Kidney epithelial cell (primary cell): ENCODE measurements at regions not wholly inside any gene's neighbourhood (a gene's known extent, or its start where the extent isn't known, plus 50 kb on each side); places are given as distances from the start of the nearest gene placed in this dataset.

Experiments
- DNase-seq: peaks from one replicate; pipeline ENCODE4 v3.0.0-alpha.2; 2010; ENCODE audit warnings: low read depth
- H3K27me3 ChIP-seq: 2 replicates; pipeline ENCODE4 v1.6.0; 2011; ENCODE audit warnings: low read length; ENCODE audit not compliant: control insufficient read depth, insufficient read depth
- H3K36me3 ChIP-seq: 2 replicates; pipeline ENCODE4 v1.5.1; 2011; ENCODE audit warnings: low read length; ENCODE audit not compliant: control insufficient read depth, insufficient read depth
- H3K4me3 ChIP-seq: 2 replicates; pipeline ENCODE4 v1.5.1; 2011; ENCODE audit warnings: low read depth, mild to moderate bottlenecking, control low read depth, low read length
- TF ChIP-seq, protein P1 (sequence below): IDR thresholded peaks from 2 replicates; pipeline ENCODE4 v1.5.1; 2011; ENCODE audit warnings: mild to moderate bottlenecking, moderate library complexity, low read length, control low read depth, inconsistent platforms; ENCODE audit not compliant: insufficient read depth, poor library complexity, severe bottlenecking

DNA sequence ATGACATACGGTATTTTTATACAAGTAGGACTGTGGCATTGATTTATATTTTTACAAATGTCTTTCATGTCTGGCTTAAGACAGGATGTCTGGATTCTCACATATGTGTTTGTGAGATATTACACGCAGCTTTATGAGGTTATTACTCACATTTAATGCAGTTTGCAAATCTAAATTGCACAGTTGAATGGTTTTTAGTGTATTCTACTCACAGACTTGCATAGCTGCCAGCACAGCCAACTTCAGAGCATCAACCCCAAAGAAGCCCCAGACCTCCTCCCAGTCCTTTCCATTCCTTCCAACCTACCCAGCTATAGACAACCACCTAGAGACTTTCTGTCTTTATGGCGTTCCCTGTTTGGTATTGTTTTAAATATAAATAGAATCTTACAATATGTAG lies 193.8 kb upstream of the SHH start:
- TF ChIP-seq, protein P1, sequence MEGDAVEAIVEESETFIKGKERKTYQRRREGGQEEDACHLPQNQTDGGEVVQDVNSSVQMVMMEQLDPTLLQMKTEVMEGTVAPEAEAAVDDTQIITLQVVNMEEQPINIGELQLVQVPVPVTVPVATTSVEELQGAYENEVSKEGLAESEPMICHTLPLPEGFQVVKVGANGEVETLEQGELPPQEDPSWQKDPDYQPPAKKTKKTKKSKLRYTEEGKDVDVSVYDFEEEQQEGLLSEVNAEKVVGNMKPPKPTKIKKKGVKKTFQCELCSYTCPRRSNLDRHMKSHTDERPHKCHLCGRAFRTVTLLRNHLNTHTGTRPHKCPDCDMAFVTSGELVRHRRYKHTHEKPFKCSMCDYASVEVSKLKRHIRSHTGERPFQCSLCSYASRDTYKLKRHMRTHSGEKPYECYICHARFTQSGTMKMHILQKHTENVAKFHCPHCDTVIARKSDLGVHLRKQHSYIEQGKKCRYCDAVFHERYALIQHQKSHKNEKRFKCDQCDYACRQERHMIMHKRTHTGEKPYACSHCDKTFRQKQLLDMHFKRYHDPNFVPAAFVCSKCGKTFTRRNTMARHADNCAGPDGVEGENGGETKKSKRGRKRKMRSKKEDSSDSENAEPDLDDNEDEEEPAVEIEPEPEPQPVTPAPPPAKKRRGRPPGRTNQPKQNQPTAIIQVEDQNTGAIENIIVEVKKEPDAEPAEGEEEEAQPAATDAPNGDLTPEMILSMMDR: no peak
- no peak overlapping the region for H3K4me3 ChIP-seq
- H3K27me3 ChIP-seq: no peaks in the 10 kb centered on the region
- no peaks in the 10 kb centered on the region for H3K36me3 ChIP-seq
- DNase-seq: no peak

DNA sequence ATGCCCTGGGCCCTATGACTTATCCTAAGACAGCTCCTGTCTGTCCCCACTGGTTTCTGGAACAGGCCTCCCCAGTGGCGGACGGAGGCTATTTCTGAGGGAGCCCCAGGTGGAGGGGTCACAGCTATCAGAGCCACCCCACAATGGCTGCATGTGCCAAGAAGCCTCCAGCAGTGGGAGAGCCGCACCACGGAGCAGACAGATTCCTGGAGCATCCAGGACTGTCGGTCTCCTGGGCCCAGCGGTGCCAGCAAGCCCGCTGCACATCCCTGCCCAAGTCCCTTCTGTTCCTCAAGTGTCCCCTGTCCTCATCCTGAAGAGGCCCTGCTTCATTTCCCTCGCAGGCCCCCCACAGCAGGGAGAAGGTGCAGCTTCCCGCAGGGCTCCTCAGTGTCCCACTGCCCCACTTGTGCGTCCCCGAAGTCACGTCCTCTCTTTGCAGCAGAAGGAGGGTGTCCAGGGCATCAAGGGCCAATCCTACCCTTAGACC lies 193.0 kb upstream of the SHH start:
- H3K36me3 ChIP-seq: no peaks in the 10 kb centered on the region
- no peaks in the 10 kb centered on the region for H3K27me3 ChIP-seq
- DNase-seq: no peak
- H3K4me3 ChIP-seq: no peak overlapping the region
- TF ChIP-seq, protein P1: no peak

DNA sequence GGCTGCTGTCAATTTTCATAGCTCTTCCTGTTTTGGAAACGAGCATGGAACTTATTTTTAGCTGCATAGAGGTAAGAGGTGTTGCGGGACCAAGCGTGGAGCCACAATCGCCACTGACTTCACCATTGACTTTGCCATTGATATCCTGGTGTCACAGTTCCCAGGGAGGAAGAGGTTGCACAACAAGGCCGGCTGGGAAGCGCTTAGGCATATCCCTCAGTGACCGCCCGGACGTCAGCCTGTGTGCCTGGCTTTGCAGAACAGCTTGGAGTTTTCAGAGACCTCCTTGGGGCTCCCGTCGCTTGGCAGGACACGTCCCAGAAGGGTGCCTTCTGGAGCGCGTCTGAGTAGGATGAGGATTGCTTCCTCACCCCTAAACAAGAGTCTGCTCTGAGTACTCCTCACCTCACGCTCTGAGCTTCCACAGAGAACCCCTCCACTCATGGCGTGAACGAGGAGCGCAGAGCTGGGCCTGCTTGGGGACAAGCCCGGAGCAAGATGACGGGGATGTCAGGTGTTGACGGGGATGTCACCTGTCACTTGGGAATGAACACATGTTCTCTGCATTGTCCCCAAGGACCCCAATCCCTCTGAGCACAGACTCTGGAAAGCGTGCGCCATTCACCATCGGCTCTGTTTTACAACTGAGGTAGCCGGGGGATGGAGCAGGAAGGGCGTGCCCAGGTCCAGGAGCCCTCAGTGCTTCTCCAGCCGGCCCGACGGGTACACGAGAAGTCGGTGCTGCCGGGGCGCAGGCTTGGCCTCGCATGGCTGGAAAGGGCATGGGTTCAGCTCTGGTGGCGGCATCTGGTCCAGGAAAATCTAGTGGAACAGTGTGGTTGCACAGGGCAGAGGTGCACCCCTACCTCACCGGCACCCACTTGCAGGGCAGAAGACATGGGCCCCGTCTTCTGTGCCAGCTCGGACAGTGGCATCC lies 192.3 kb upstream of the SHH start:
- TF ChIP-seq, protein P1: no peak
- Histone ChIP-seq H3K36me3 (no peaks in the 10 kb centered on the region), H3K27me3 (no peaks in the 10 kb centered on the region), H3K4me3 (no peak overlapping the region)
- no peak for DNase-seq

DNA sequence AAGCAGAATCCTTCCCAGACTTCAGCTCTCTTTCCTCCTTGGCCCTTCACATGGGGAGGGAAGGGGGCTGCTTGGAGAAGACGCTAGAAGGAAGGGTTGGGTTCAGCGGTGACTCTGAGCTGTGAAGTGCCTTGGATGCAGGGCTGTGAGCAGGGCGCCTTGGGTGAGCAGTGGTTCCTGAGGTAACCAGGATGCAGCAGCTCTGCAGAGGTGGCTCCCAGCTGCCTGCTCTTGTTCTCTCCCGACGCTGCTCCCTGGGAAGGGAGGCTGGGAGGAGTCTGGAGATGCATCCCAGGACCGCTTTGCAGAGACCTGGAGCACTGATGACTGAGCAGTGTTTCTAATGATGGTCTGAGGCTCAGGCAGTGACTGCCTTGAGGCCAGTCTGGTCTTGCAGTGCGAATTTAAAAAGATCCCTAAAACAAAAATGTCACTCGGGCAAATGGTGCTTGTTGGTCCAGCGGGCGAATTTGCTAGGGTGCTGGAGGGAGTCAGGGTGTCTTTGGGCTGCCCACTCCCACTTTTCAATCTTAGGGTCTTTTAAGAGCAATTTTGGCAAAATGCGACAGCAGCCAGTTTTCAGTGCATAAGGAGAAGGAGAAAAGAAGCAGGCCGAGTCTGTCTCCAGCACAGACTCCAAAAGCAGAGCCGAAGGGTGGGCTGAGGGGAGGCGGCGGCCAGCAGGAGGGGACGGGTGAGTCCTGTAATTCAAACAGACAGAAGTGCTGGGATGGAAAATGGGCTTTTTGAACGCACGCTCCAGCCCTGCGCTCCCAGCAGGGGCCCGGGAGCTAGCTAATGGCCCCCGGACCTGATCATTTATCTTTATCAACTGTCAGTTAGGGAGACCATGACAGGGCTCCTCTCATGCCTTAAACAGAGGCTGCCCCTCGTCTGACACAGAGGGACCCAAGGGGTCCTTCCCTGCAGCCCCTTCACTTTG lies 191.2 kb upstream of the SHH start:
- no peak for DNase-seq
- no peaks in the 10 kb centered on the region for H3K27me3 ChIP-seq
- TF ChIP-seq, protein P1: no peak
- H3K4me3 ChIP-seq: no peak overlapping the region
- H3K36me3 ChIP-seq: no peaks in the 10 kb centered on the region

DNA sequence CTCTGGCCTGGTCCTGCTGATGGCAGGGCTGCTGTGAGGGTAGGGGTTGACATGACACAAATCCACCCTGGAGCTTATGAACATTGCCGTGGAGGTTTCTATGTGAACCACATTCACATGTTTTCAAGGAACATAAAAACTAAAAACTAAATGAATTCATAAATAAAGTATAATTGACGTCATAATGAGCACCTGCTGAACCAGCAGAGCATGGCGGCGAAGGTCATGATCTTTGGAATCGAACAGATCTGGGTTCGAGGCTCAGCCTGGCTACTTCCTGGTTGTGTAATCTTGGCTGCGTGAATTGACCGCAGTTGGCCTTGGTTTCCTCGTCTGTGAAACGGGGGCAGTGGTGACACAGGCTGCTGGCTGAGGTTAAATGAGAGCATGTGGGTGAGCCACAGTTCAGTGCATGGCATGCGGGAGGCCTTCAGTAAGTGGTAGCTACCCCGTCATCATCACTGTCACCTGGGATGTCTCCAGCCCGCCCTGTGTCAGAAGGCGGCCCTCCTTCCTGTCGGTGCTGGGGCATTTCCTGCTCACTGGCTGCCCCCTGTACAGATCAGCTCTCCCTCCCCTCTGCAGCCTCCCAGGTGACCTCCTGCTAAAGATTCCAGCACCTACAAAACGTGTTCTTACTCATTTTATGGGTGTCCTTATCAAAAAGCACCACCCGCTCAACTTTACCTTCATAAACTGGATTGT lies 190.3 kb upstream of the SHH start:
- no peak overlapping the region for H3K4me3 ChIP-seq
- H3K36me3 ChIP-seq: no peaks in the 10 kb centered on the region
- H3K27me3 ChIP-seq: peaks cover 2% of the 10 kb centered on the region
- no peak for DNase-seq
- TF ChIP-seq, protein P1: no peak
